ENCODE measurements at regions not wholly inside any gene's neighbourhood (a gene's known extent, or its start where the extent isn't known, plus 50 kb on each side); places are given as distances from the start of the nearest gene placed in this dataset.

- Histone ChIP-seq H3K36me3 (ENCODE audit: control insufficient read depth, insufficient read depth, low read length) (no peaks in the 10 kb centered on the region), H3K4me3 (ENCODE audit: low read depth, low read length) (no peak overlapping the region), H3K27me3 (ENCODE audit: control insufficient read depth, insufficient read depth, low read length) (no peaks in the 10 kb centered on the region)
- no peak for TF ChIP-seq CTCF (IDR thresholded peaks at IDR 0.05; ENCODE audit: insufficient read depth, low read depth, low read length)
- no peak for DNase-seq (ENCODE audit: low read depth)
- ChIA-PET POLR2A (no interaction called here), CTCF (no interaction called here)
Measured at GRCh38 chr3:96000966-96001365, 813.4 kb upstream of the EPHA6 start.

GRCh38 chr3:96007650-96008195 is 806.7 kb upstream of the EPHA6 start:
- ChIA-PET CTCF (no interaction called here), POLR2A (no interaction called here)
- Histone ChIP-seq H3K4me3 (ENCODE audit: low read depth, low read length) (no peak overlapping the region), H3K27me3 (ENCODE audit: control insufficient read depth, insufficient read depth, low read length) (no peaks in the 10 kb centered on the region), H3K36me3 (ENCODE audit: control insufficient read depth, insufficient read depth, low read length) (no peaks in the 10 kb centered on the region)
- no peak for DNase-seq (ENCODE audit: low read depth)
- TF ChIP-seq CTCF (IDR thresholded peaks at IDR 0.05; ENCODE audit: insufficient read depth, low read depth, low read length) = no peak

- ChIA-PET CTCF (no interaction called here), POLR2A (no interaction called here)
- Histone ChIP-seq H3K27me3 (ENCODE audit: control insufficient read depth, insufficient read depth, low read length) (no peaks in the 10 kb centered on the region), H3K4me3 (ENCODE audit: low read depth, low read length) (no peak overlapping the region), H3K36me3 (ENCODE audit: control insufficient read depth, insufficient read depth, low read length) (no peaks in the 10 kb centered on the region)
- no peak for TF ChIP-seq CTCF (IDR thresholded peaks at IDR 0.05; ENCODE audit: insufficient read depth, low read depth, low read length)
- DNase-seq (ENCODE audit: low read depth) = no peak
Measured at GRCh38 chr3:96012939-96013338, 801.5 kb upstream of the EPHA6 start.

GRCh38 chr3:96017556-96017955 is 796.8 kb upstream of the EPHA6 start:
- CTCF ChIA-PET = no interaction called here

GRCh38 chr3:96022676-96023075 is 791.7 kb upstream of the EPHA6 start:
- ChIA-PET POLR2A (no interaction called here), CTCF (no interaction called here)
- no peak for TF ChIP-seq CTCF (IDR thresholded peaks at IDR 0.05; ENCODE audit: insufficient read depth, low read depth, low read length)
- Histone ChIP-seq H3K4me3 (ENCODE audit: low read depth, low read length) (no peak overlapping the region), H3K36me3 (ENCODE audit: control insufficient read depth, insufficient read depth, low read length) (no peaks in the 10 kb centered on the region), H3K27me3 (ENCODE audit: control insufficient read depth, insufficient read depth, low read length) (no peaks in the 10 kb centered on the region)
- DNase-seq (ENCODE audit: low read depth) = no peak

More at GRCh38 chr3:96017556-96017955, 796.8 kb upstream of the EPHA6 start:
- no peak overlapping the region for H3K4me3 ChIP-seq (ENCODE audit: low read depth, low read length)
- POLR2A ChIA-PET = no interaction called here
- no peak for TF ChIP-seq CTCF (IDR thresholded peaks at IDR 0.05; ENCODE audit: insufficient read depth, low read depth, low read length)
- no peaks in the 10 kb centered on the region for H3K27me3 ChIP-seq (ENCODE audit: control insufficient read depth, insufficient read depth, low read length)
- no peak for DNase-seq (ENCODE audit: low read depth)
- H3K36me3 ChIP-seq (ENCODE audit: control insufficient read depth, insufficient read depth, low read length) = no peaks in the 10 kb centered on the region

Measured in BJ (cell line).